ENCODE measurements at regions not wholly inside any gene's neighbourhood (a gene's known extent, or its start where the extent isn't known, plus 50 kb on each side); places are given as distances from the start of the nearest gene placed in this dataset.
A peak's percentile ranks its signal among the peaks of the same experiment; 100 is the strongest.
"Not testable (repeated sequence)": the region's sequence is repeated elsewhere in the genome, so short reads cannot be mapped to it uniquely, and the experiment has no call there.

GRCh38 chr3:4158329-4158728 is 144.8 kb upstream of the SETMAR start:
- DNase-seq, result no peak

DNA sequence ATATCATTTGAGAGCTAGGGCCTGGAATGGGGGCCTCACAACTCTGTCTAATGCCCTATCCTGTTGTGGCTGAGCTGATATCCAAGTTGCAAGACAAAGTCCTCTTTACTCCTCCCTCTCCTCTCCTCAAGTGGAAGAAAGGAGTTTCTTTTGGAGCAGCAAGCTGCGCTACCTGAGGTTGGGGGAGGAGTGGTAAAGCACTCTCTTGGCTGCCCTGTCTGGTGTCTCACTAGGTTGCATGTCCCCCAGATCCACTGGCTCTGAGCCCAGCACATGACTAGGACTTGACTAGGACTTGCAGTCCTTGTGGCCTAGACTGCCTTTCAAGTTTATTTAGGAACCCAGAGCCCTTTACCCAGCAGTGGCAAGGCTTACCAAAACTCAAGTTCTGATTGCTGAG is 141.1 kb upstream of the SETMAR start:
- no peak for DNase-seq

GRCh38 chr3:4163011-4163410 is 140.2 kb upstream of the SETMAR start:
- no peak for DNase-seq

DNA sequence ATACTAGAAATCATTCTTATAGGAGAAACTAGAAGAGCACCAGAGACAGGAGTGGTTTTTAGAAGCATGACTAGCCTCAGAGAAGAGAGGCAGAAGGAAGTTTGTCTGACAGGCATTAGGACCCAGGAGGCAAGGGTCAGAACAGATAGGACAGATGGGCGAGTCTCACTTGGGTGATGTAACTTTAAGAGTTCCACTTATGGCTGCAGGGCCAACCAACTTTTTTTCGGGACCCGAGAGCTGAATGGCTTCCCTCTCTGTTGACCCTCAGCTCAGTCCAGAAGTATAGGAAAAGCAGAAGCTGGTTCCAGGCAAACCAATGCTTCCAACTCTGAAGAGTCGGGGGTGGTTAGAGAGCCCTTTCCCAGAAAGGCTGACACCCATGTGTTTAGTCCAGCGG is 136.6 kb upstream of the SETMAR start:
- DNase-seq, result no peak

DNA sequence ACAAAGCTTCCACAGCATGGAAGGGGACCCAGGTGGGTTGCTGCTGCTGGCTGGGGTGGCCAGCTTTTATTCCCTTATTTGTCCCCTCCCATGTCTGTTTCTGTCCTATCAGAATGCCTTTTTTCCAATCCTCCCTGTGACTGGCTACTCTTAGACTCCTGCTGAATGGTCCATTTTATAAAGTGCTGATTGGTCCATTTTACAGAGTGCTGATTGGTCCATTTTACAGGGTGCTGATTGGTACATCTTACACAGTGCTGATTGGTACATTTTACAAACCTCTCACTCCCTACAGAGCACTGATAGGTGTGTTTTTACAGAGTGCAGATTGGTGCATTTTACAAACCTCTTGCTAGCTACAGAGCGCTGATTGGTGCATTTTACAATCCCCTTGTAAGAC is 135.9 kb upstream of the SETMAR start:
- DNase-seq, result not testable (repeated sequence)

DNA sequence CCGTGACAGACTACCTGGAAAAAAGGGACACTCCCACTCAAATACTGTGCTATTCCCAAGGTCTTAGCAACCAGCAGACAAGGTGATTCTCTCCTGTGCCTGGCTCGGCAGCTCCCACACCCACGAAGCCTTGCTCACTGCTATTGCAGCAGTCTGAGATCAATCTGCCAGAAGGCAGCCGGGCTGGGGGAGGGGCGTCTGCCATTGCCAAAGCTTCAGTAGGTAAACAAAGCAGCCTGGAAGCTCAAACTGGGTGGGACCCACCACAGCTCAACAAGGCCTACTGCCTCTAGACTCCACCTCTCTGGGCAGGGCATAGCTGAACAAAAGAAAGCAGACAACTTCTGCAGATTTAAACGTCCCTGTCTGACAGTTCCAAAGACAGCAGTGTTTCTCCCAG is 128.4 kb upstream of the SETMAR start:
- no peak for DNase-seq

- no peak for DNase-seq
Observed at GRCh38 chr3:4191971-4192370, 111.2 kb upstream of the SETMAR start.

DNA sequence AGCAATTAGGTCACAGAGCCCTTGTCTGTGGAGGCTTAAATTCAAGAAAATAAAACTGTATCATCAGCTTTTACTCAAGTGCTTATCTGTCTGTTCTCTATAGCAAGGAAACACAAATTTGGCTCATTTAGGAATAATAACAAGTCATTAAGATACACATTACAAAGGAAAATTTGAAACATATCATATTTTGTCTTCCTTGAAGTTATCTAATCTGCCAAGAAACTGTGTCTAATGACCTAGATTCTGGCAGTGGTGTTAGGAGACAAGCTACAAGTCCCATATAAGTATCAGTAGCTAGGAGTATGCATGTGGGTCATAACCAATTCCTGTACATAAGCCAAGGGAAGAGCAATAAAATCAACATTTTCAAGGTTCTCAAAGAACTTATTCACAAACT is 108.2 kb upstream of the SETMAR start:
- DNase-seq, result no peak

DNA sequence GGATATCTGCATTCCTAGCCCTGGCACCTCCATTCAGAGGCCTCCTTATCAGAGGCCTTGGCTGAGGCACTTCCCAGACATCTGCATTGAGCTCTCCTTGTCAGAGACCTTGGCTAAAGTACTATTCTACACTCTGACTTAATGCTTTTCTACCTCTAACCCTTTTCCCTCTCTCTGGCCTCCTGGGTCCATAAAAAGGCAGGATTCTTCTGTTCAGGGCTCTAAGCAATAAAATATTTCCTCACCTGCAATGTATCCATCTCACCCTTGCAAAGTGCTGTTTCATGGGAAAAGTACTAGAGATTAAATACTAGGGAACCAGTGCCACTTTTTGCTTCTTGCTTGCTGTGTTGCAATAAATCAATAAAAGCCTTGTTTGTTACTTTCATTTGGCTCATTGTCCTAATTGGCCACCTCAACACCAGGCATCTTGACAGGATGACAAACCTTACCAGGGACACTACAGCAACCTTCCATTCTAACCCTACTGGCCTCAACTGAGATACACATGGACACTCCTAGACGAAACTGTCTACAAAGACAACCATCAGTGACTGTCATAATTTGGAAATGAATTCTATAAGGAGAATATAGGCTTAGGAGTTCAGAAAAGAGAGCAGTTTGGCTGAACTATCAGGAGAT is 106.5 kb upstream of the SETMAR start:
- no peak for DNase-seq

GRCh38 chr3:4197670-4198069 is 105.5 kb upstream of the SETMAR start:
- no peak for DNase-seq

GRCh38 chr3:4198491-4198890 is 104.7 kb upstream of the SETMAR start:
- DNase-seq, result no peak

- DNase-seq, result not testable (repeated sequence)
Observed at GRCh38 chr3:4204776-4205175, 98.4 kb upstream of the SETMAR start.

DNA sequence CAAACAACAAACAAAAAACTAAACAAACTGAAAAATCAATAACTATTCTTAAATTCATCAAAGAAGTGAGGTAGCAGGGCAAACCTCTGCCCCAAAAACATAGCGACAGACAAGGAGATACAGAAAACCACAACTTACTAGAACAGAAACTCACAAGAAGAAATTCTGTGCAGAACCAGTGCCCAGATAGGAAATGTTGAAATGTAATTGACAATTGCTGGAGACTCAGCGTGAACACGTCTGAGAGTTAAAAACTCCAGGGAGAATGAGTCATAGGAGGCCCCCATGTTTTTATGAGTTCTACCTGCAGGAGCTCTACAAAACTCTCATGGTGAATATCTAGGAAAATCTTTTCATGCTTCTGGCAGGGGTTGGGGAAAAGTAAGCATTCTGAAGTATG is 95.5 kb upstream of the SETMAR start:
- DNase-seq, result no peak

GRCh38 chr3:4208556-4208955 is 94.6 kb upstream of the SETMAR start:
- DNase-seq, result no peak

DNA sequence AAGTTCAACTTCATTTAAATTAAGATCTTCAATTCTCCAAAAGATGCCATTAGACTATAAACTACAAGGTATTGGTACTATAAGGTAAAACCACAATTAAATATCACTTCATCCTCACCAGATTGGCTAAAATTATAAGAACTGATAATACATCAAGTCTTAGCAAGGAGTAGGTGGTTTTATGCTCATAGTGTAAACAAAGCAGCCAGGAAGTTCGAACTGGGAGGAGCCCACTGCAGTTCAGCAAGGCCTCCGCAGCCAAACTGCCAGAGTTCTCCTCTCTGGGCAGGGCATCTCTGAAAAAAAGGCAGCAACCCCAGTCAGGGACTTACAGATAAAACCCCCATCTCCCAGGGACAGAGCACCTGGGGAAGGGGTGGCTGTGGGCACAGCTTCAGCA is 91.6 kb upstream of the SETMAR start:
- DNase-seq, result no peak

DNA sequence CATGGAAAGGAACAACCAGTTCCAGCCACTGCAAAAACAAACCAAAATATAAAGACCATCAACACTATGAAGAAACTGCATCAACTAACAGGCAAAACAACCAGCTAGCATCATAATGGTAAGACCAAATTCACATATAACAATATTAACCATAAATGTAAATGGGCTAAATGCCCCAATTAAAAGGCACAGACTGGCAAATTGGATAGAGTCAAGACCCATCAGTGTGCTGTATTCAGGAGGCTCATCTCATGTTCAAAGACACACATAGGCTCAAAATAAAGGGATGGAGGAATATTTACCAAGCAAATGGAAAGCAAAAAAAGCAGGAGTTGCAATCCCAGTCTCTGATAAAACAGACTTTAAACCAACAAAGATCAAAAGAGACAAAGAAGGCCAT is 89.7 kb upstream of the SETMAR start:
- not testable (repeated sequence) for DNase-seq

DNA sequence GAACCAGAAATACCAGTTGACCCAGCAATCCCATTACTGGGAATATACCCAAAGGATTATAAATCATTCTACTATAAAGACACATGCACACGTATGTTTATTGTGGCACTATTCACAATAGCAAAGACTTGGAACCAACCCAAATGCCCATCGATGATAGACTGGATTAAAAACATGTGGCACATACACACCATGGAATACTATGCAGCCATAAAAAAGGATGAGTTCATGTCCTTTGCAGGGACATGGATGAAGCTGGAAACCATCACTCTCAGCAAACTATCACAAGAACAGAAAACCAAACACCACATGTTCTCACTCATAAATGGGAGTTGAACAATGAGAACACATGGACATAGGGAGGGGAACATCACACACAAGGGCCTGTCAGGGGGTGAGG is 86.2 kb upstream of the SETMAR start:
- DNase-seq, result not testable (repeated sequence)

- no peak for DNase-seq
Observed at GRCh38 chr3:4218456-4219226, 84.5 kb upstream of the SETMAR start.

DNA sequence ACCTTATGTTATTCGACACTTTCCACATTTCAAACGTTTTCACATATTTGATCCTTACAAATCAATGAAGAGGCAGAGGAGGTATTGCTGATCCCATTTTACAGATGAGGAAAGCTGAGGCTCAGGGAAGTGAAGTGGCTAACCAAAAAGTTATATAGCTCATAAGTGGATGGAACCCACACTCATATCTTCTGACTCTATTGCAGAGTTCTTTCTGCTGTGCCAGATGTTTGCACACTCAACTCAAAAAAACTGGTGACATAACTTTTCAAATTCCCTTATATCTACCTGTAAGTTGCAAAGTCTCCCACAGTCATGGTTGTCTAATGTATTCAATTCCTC is 84.0 kb upstream of the SETMAR start:
- DNase-seq, result no peak

DNA sequence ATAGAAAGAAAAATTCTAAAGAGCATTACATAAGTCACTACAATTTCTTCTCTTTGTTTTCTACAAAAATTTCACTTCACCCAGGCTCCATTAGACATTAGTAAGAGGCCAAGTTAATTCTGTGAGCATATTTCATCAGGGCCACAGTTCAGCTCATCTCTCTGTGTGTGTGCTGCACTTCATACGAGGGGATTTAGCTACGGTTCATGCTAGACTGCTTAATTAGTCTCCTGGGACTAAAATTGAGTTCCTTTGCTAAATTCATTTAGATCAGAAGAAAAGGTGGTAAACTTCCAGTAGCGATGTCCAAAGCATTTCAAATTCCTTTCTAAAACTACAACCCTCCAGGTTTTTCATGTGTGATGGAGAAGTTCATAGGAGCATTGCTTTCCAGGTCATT is 83.1 kb upstream of the SETMAR start:
- no peak for DNase-seq

GRCh38 chr3:4222574-4223175 is 80.5 kb upstream of the SETMAR start:
- peak; percentile 1 for DNase-seq

GRCh38 chr3:4223777-4224176 is 79.4 kb upstream of the SETMAR start:
- no peak for DNase-seq

DNA sequence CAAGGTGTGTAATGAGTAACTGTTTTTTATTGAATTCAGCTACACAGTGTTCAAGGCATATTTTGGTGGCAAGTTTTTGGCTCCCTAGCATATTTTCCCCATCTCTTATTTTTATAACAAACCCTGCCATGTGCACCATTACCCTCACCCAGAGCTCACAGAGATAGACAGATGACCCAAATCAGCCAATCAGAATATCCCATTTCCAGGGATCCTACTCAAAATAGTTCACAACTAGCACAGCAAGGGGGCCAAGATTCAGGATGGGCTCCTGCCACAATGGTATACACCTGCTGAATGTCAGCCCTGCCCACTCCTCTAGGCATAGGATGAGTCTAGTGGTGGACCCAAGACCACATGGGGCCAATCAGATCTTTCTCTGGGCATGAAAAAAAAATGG is 78.8 kb upstream of the SETMAR start:
- no peak for DNase-seq

GRCh38 chr3:4225005-4225471 is 78.1 kb upstream of the SETMAR start:
- no peak for DNase-seq

Measured in fibroblast of upper back skin (primary cell).